Esophagus (tissue), 2 donors: ENCODE measurements at regions not wholly inside any gene's neighbourhood (a gene's known extent, or its start where the extent isn't known, plus 50 kb on each side); places are given as distances from the start of the nearest gene placed in this dataset.

Experiments used
- H3K27ac ChIP-seq, 2 donors: one replicate each; pipeline ENCODE4 v1.5.1; 2013; ENCODE audit warnings: low read depth in 2 of 2, mild to moderate bottlenecking in 2 of 2, inconsistent platforms in 1 of 2, low read length in 1 of 2, moderate library complexity in 1 of 2
- H3K27me3 ChIP-seq, 2 donors: one replicate each; pipeline ENCODE4 v1.6.1; 2013; ENCODE audit warnings: low read length in 2 of 2, control low read depth in 1 of 2, mild to moderate bottlenecking in 1 of 2; ENCODE audit not compliant: insufficient read depth in 2 of 2, control insufficient read depth in 1 of 2
- H3K36me3 ChIP-seq, 2 donors: one replicate each; pipeline ENCODE4 v1.6.1; 2013; ENCODE audit warnings: low read length in 1 of 2; ENCODE audit not compliant: control insufficient read depth in 2 of 2, insufficient read depth in 2 of 2
- H3K4me1 ChIP-seq, 2 donors: one replicate each; pipeline ENCODE4 v1.6.1; 2013; ENCODE audit warnings: low read length in 1 of 2; ENCODE audit not compliant: control insufficient read depth in 2 of 2, insufficient read depth in 2 of 2
- H3K4me3 ChIP-seq, 2 donors: one replicate each; pipeline ENCODE4 v1.5.1; 2013; ENCODE audit warnings: low read length in 2 of 2, mild to moderate bottlenecking in 2 of 2, low read depth in 1 of 2, moderate library complexity in 1 of 2
- H3K9me3 ChIP-seq, 2 donors: one replicate each; pipeline ENCODE4 v1.6.1; 2013; ENCODE audit warnings: mild to moderate bottlenecking in 2 of 2, low read depth in 1 of 2, low read length in 1 of 2, moderate library complexity in 1 of 2; ENCODE audit not compliant: control insufficient read depth in 2 of 2, insufficient read depth in 1 of 2
- WGBS, 2 donors: extraction: QIAGEN DNeasy Blood & Tissue Kit; methylation state at CpG; one replicate each; pipeline ENCODE4 v1.1.7; 2013; 5-methylcytosine and 5-hydroxymethylcytosine counted together
- donor health status: healthy with polysubstance abuse.
- donor health status: Bipolar disorder and iron deficiency.

GRCh38 chr12:24231298-24231697, 281.8 kb upstream of the SOX5 start:
- Histone ChIP-seq H3K4me1 (peaks cover 0 to 2% of the 10 kb centered on the region in 2 donors), H3K4me3 (no peak overlapping the region), H3K9me3 (no peaks in the 10 kb centered on the region), H3K27ac (no peak overlapping the region), H3K27me3 (no peaks in the 10 kb centered on the region), H3K36me3 (no peaks in the 10 kb centered on the region)
- 77 to 90% methylated on average over 5 of the region's 5 CpGs for WGBS, 2 donors

GRCh38 chr12:24230061-24230701, 280.7 kb upstream of the SOX5 start:
- Histone ChIP-seq H3K36me3 (no peaks in the 10 kb centered on the region), H3K4me1 (peaks cover 0 to 2% of the 10 kb centered on the region in 2 donors), H3K27me3 (no peaks in the 10 kb centered on the region), H3K27ac (no peak overlapping the region), H3K9me3 (no peaks in the 10 kb centered on the region), H3K4me3 (no peak overlapping the region)
- WGBS, 2 donors, result 64 to 80% methylated on average over 8 of the region's 8 CpGs

- H3K4me3 ChIP-seq, result no peak overlapping the region
- H3K4me1 ChIP-seq, result peaks cover 0 to 2% of the 10 kb centered on the region in 2 donors
- H3K9me3 ChIP-seq, result no peaks in the 10 kb centered on the region
- H3K27me3 ChIP-seq, result no peaks in the 10 kb centered on the region
- H3K36me3 ChIP-seq, result no peaks in the 10 kb centered on the region
- 78 to 83% methylated on average over 9 of the region's 9 CpGs for WGBS, 2 donors
- no peak overlapping the region for H3K27ac ChIP-seq
Observed at GRCh38 chr12:24229031-24229700, 279.7 kb upstream of the SOX5 start.

- Histone ChIP-seq H3K36me3 (no peaks in the 10 kb centered on the region), H3K4me3 (no peak overlapping the region), H3K9me3 (no peaks in the 10 kb centered on the region), H3K27me3 (no peaks in the 10 kb centered on the region), H3K4me1 (peaks cover 0 to 2% of the 10 kb centered on the region in 2 donors), H3K27ac (no peak overlapping the region)
- WGBS, 2 donors, result 92 to 97% methylated on average over 3 of the region's 3 CpGs
Observed at GRCh38 chr12:24228371-24228770, 278.9 kb upstream of the SOX5 start.

- Histone ChIP-seq H3K9me3 (no peaks in the 10 kb centered on the region), H3K4me3 (no peak overlapping the region), H3K4me1 (peaks cover 0 to 2% of the 10 kb centered on the region in 2 donors), H3K36me3 (no peaks in the 10 kb centered on the region), H3K27me3 (no peaks in the 10 kb centered on the region), H3K27ac (no peak overlapping the region)
- 58 to 71% methylated on average over 5 of the region's 5 CpGs for WGBS, 2 donors
Observed at GRCh38 chr12:24227551-24227950, 278.1 kb upstream of the SOX5 start.

GRCh38 chr12:24226745-24227350, 277.4 kb upstream of the SOX5 start:
- WGBS, 2 donors, result 50 to 54% methylated on average over 9 of the region's 9 CpGs
- Histone ChIP-seq H3K9me3 (no peaks in the 10 kb centered on the region), H3K27me3 (no peaks in the 10 kb centered on the region), H3K4me3 (no peak overlapping the region), H3K4me1 (peaks cover 0 to 2% of the 10 kb centered on the region in 2 donors), H3K27ac (no peak overlapping the region), H3K36me3 (no peaks in the 10 kb centered on the region)

GRCh38 chr12:24224401-24224800, 274.9 kb upstream of the SOX5 start:
- H3K27me3 ChIP-seq, result no peaks in the 10 kb centered on the region
- no peak overlapping the region for H3K27ac ChIP-seq
- H3K36me3 ChIP-seq, result no peaks in the 10 kb centered on the region
- H3K4me3 ChIP-seq, result no peak overlapping the region
- H3K4me1 ChIP-seq, result peaks cover 0 to 2% of the 10 kb centered on the region in 2 donors
- no peaks in the 10 kb centered on the region for H3K9me3 ChIP-seq

GRCh38 chr12:24223926-24224325, 274.5 kb upstream of the SOX5 start:
- Histone ChIP-seq H3K36me3 (no peaks in the 10 kb centered on the region), H3K4me1 (peaks cover 0 to 2% of the 10 kb centered on the region in 2 donors), H3K4me3 (no peak overlapping the region), H3K27ac (no peak overlapping the region), H3K9me3 (no peaks in the 10 kb centered on the region), H3K27me3 (no peaks in the 10 kb centered on the region)
- 90 to 96% methylated on average over 9 of the region's 9 CpGs for WGBS, 2 donors

GRCh38 chr12:24222968-24223367, 273.5 kb upstream of the SOX5 start:
- peaks cover 0 to 2% of the 10 kb centered on the region in 2 donors for H3K4me1 ChIP-seq
- WGBS, 2 donors, result 54 to 61% methylated on average over 1 of the region's 1 CpG
- H3K27me3 ChIP-seq, result no peaks in the 10 kb centered on the region
- no peak overlapping the region for H3K4me3 ChIP-seq
- H3K9me3 ChIP-seq, result no peaks in the 10 kb centered on the region
- H3K27ac ChIP-seq, result no peak overlapping the region
- no peaks in the 10 kb centered on the region for H3K36me3 ChIP-seq
